Muscle of leg (tissue), 3 donors: ENCODE measurements at regions not wholly inside any gene's neighbourhood (a gene's known extent, or its start where the extent isn't known, plus 50 kb on each side); places are given as distances from the start of the nearest gene placed in this dataset.

Experiments
- DNase-seq: peaks from one replicate; pipeline ENCODE4 v3.0.0; 2013
- H3K27ac ChIP-seq: one replicate; pipeline ENCODE4 v1.5.1; 2013; ENCODE audit warnings: mild to moderate bottlenecking, low read length, control low read depth
- H3K27me3 ChIP-seq: one replicate; pipeline ENCODE4 v1.6.1; 2013; ENCODE audit warnings: low read length; ENCODE audit not compliant: control insufficient read depth, insufficient read depth
- H3K36me3 ChIP-seq: one replicate; pipeline ENCODE4 v1.6.1; 2013; ENCODE audit warnings: low read length; ENCODE audit not compliant: control insufficient read depth, insufficient read depth
- H3K4me1 ChIP-seq: one replicate; pipeline ENCODE4 v1.6.1; 2013; ENCODE audit warnings: low read length; ENCODE audit not compliant: control insufficient read depth, insufficient read depth
- H3K4me3 ChIP-seq: one replicate; pipeline ENCODE4 v1.5.1; 2013; ENCODE audit warnings: low read length, control low read depth
- H3K9me3 ChIP-seq: replicated peaks from 2 replicates; pipeline ENCODE4 v1.6.1; 2013; ENCODE audit warnings: low read depth, low read length; ENCODE audit not compliant: control insufficient read depth
- WGBS: methylation state at CpG from one replicate; pipeline ENCODE4 v1.1.5; 2013; ENCODE audit warnings: missing lambda C conversion rate; ENCODE audit not compliant: insufficient coverage; 5-methylcytosine and 5-hydroxymethylcytosine counted together

- Histone ChIP-seq H3K4me1 (no peaks in the 10 kb centered on the region), H3K27ac (no peak overlapping the region), H3K36me3 (no peaks in the 10 kb centered on the region), H3K9me3 (no peaks in the 10 kb centered on the region), H3K27me3 (no peaks in the 10 kb centered on the region), H3K4me3 (no peak overlapping the region)
- WGBS: no CpG with 5 or more reads among the region's 3 CpGs
- DNase-seq: no peak
These were observed 293.6 kb downstream of the HIVEP2 start for GRCh38 chr6:142651384-142651783.

DNA sequence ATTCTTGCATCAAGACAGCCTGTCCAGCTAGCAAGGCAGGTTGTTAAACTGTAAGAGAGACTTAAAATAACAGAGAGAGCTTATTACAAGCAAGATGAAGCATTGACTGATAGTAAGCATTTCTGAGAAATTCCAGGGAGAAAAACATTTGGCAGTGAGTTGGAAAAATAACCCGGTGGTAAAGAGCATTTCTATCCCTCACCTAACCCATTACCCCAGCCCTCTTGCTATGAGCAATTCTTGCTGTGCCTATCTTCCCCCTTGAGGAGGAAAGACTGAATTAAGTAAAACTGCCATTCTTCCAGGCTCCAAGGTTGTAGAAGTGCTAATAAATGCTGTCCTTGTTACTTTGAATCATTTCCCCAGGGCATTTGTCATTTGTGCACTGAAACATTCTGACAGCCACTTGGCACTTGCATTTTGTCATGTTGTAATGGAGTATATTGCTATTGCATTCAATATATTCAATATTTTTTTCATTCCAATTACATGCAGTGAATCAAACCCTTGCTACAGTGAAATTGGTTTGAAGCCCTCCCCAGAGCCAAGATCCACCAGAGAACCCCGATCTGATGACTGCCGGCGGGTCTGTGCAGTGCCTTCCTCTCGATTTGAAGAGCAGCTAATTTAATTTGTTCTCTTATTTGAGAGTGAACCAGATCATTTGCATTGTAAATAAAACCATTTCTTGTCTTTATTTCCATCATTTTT is 291.1 kb downstream of the HIVEP2 start:
- WGBS: no CpG with 5 or more reads among the region's 5 CpGs
- no peak for DNase-seq
- Histone ChIP-seq H3K27me3 (no peaks in the 10 kb centered on the region), H3K36me3 (no peaks in the 10 kb centered on the region), H3K4me1 (no peaks in the 10 kb centered on the region), H3K4me3 (no peak overlapping the region), H3K27ac (no peak overlapping the region), H3K9me3 (no peaks in the 10 kb centered on the region)

DNA sequence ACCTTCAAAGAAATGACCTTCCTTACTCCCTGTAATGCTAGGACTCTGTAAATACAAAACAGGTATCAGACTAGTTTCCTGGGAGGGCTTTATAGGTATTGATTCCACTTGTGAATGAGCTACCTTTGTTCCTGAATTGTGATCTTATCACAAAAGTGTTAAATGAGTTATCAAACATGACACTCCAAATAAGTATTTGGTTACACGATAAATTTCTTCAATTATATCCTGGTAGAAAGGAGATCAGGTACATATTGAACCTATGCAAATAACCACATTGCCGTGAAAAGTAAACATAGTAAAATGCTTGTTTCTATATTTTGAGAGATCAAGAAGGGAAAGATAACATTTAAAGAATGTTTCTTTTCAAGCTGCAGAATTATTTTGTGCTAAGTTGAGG is 285.3 kb downstream of the HIVEP2 start:
- WGBS: no CpG with 5 or more reads among the region's 2 CpGs
- no peaks in the 10 kb centered on the region for H3K9me3 ChIP-seq
- no peak for DNase-seq
- no peak overlapping the region for H3K4me3 ChIP-seq
- H3K27me3 ChIP-seq: no peaks in the 10 kb centered on the region
- H3K36me3 ChIP-seq: no peaks in the 10 kb centered on the region
- no peak overlapping the region for H3K27ac ChIP-seq
- H3K4me1 ChIP-seq: no peaks in the 10 kb centered on the region

DNA sequence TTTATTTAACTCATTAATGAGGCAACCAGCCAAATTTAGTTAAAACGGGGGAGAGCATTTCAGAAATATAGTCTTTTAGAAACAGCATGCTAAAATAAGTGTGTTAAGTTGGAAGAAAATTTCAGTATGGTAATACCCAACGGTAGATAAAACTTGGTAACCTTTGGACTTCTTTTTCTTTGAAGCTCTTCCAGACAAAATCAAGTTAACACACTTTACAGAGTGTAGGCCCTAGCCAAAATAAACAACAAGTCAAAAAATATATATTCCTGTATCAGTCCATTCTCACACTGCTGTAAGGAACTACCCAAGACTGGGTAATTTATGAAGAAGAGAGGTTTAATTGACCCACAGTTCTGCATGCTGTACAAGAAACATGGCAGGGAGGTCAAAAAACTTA is 279.6 kb downstream of the HIVEP2 start:
- WGBS: no CpG with 5 or more reads among the region's 2 CpGs
- Histone ChIP-seq H3K36me3 (no peaks in the 10 kb centered on the region), H3K9me3 (no peaks in the 10 kb centered on the region), H3K27ac (no peak overlapping the region), H3K4me3 (no peak overlapping the region), H3K27me3 (no peaks in the 10 kb centered on the region), H3K4me1 (no peaks in the 10 kb centered on the region)
- DNase-seq: no peak

- H3K4me1 ChIP-seq: no peaks in the 10 kb centered on the region
- DNase-seq: no peak
- H3K4me3 ChIP-seq: no peak overlapping the region
- no peaks in the 10 kb centered on the region for H3K9me3 ChIP-seq
- no peaks in the 10 kb centered on the region for H3K27me3 ChIP-seq
- no peaks in the 10 kb centered on the region for H3K36me3 ChIP-seq
- no peak overlapping the region for H3K27ac ChIP-seq
- WGBS: no CpG with 5 or more reads among the region's 4 CpGs
These were observed 278.3 kb downstream of the HIVEP2 start for GRCh38 chr6:142666599-142667185.

DNA sequence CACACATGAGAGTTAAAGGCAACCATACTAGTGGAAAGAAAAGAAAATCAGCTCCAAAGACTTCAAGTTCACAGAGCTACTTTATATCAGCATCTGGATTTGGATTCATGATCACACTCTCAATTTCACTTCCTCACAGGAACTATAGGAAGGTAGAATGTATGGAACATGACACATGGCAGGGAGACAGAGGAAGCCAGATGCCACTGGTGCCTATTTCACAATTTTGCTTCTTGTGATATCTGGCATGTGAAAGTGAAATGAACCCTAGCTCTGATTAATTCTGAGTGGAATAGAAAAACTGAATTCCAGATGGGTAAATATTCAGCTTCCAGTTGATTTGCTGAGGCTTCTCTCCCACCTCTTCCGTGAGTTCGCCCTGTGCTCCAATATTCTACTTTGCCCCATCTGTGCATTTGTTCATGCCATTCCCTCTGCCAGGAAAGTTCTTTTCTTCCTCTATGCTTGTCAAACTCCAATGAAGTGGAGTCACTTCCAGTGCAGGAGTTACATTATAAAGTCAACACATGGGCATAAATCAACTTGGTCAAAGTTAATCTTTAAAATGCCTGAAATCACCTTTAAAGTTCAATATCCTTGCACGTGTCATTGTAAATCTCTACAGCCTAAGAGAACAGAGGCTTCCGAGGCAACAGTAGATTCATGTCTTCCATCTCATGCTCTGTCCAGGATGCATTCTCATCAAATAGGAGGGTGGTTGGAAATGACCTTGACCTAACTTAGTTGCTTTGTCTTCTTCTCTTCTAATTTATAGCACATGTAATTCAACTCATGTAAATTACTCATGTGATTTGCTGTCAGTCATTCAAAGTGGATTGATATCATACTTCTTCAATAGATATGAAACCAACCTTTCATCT is 275.3 kb downstream of the HIVEP2 start:
- H3K36me3 ChIP-seq: no peaks in the 10 kb centered on the region
- 80% methylated on average over 2 of the region's 4 CpGs for WGBS

DNA sequence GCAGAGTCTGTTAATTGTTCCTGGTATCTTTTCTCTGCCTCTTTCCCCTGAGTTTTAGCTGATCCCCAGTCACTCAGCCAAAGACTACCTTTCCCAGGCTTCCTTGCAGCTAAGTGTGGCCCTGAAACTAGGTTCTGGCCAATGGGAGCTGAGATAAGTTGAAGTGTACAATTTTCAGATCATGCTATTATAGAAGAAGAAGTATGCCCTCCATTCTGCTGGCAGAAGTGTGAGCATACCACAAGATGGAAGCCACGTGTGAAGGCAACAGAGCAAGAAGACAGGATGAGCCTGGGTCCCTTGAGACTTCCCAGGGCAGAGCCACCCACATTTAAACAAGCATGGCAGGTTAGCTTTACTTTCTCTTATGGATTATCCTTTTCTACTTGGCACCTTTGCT is 273.2 kb downstream of the HIVEP2 start:
- H3K36me3 ChIP-seq: no peaks in the 10 kb centered on the region
- no CpG with 5 or more reads among the region's 1 CpG for WGBS

More for the DNA sequence above, 275.3 kb downstream of the HIVEP2 start:
- no peak for DNase-seq
- Histone ChIP-seq H3K27me3 (no peaks in the 10 kb centered on the region), H3K27ac (no peak overlapping the region), H3K4me1 (no peaks in the 10 kb centered on the region), H3K4me3 (no peak overlapping the region), H3K9me3 (no peaks in the 10 kb centered on the region)

DNA sequence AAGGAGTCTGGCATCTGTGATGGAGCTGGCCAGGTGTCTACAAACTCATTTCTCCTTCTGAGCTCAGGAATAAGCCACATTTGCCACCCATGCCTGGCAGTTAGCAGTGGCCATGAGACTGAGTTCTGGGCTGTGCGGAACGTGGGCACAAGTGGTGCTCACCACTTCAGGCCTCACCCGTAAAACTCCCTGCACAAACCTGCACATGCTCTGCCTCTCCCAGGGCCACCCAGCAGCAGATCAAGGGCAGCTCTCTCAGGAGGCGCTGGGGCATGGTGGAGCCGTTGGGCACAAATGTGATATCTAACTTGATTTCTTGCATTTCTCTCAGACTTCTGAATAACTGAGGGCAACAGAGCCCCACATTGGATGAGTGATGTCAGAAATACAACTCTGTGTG is 269.5 kb downstream of the HIVEP2 start:
- Histone ChIP-seq H3K27me3 (peaks cover 3% of the 10 kb centered on the region), H3K36me3 (no peaks in the 10 kb centered on the region), H3K4me3 (no peak overlapping the region), H3K27ac (no peak overlapping the region), H3K4me1 (no peaks in the 10 kb centered on the region), H3K9me3 (no peaks in the 10 kb centered on the region)
- no peak for DNase-seq
- WGBS: 90% methylated on average over 3 of the region's 5 CpGs

More for the DNA sequence above, 273.2 kb downstream of the HIVEP2 start:
- H3K4me1 ChIP-seq: no peaks in the 10 kb centered on the region
- H3K27ac ChIP-seq: no peak overlapping the region
- DNase-seq: no peak
- peaks cover 3% of the 10 kb centered on the region for H3K27me3 ChIP-seq
- H3K9me3 ChIP-seq: no peaks in the 10 kb centered on the region
- H3K4me3 ChIP-seq: no peak overlapping the region

DNA sequence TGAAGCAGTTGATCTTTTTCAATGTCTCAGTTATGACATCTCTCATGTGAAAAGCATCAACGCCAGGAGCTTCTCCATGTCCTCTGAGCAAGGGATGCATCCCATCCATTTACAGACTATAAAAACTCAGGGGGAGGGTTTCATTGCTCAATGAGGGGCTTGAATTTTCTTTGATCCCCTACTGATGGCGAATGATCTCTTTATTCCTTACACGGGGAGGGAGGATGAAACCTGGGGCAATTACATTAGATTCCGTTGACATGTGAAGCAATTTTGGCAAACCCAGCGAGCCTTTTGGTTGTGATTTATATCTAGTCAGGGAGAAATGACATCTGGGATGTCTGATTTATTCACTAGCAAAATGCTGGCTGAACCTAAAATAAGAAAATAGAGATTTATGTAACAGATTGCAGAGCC is 268.9 kb downstream of the HIVEP2 start:
- WGBS: 62% methylated on average over 2 of the region's 5 CpGs
- no peak for DNase-seq
- peaks cover 3% of the 10 kb centered on the region for H3K27me3 ChIP-seq

GRCh38 chr6:142676647-142677192 is 268.3 kb downstream of the HIVEP2 start:
- H3K27me3 ChIP-seq: peaks cover 3% of the 10 kb centered on the region
- WGBS: 76% methylated on average over 4 of the region's 5 CpGs
- H3K9me3 ChIP-seq: no peaks in the 10 kb centered on the region

More for the DNA sequence above, 268.9 kb downstream of the HIVEP2 start:
- Histone ChIP-seq H3K27ac (no peak overlapping the region), H3K9me3 (no peaks in the 10 kb centered on the region), H3K4me1 (no peaks in the 10 kb centered on the region), H3K4me3 (no peak overlapping the region), H3K36me3 (no peaks in the 10 kb centered on the region)

More at GRCh38 chr6:142676647-142677192, 268.3 kb downstream of the HIVEP2 start:
- DNase-seq: no peak
- Histone ChIP-seq H3K27ac (no peak overlapping the region), H3K36me3 (no peaks in the 10 kb centered on the region), H3K4me3 (no peak overlapping the region), H3K4me1 (no peaks in the 10 kb centered on the region)
